ENCODE measurements at regions not wholly inside any gene's neighbourhood (a gene's known extent, or its start where the extent isn't known, plus 50 kb on each side); places are given as distances from the start of the nearest gene placed in this dataset.

- no peak for DNase-seq
Measured at GRCh38 chr6:37105148-37106050, 64.6 kb upstream of the PIM1 start.

GRCh38 chr6:37106051-37106363 lies 63.9 kb upstream of the PIM1 start:
- no peak for DNase-seq

- DNase-seq, result no peak
Measured at GRCh38 chr6:37106554-37106953, 63.4 kb upstream of the PIM1 start.

- DNase-seq, result no peak
Measured at GRCh38 chr6:37106982-37107491, 62.9 kb upstream of the PIM1 start.

- DNase-seq, result no peak
Measured at GRCh38 chr6:37109714-37110499, 60.0 kb upstream of the PIM1 start.

- peak; percentile 24 for DNase-seq
Measured at GRCh38 chr6:37110500-37111461, 59.2 kb upstream of the PIM1 start.

- DNase-seq, result no peak
Measured at GRCh38 chr6:37113976-37114375, 56.0 kb upstream of the PIM1 start.

- no peak for DNase-seq
Measured at GRCh38 chr6:37114612-37115011, 55.3 kb upstream of the PIM1 start.

GRCh38 chr6:37115236-37115895 lies 54.6 kb upstream of the PIM1 start:
- DNase-seq, result peak; percentile 74

- DNase-seq, result no peak
Measured at GRCh38 chr6:37116326-37116725, 53.6 kb upstream of the PIM1 start.

GRCh38 chr6:37119387-37119886 lies 50.5 kb upstream of the PIM1 start:
- DNase-seq, result no peak
